Nephron (organoid): ENCODE measurements at regions not wholly inside any gene's neighbourhood (a gene's known extent, or its start where the extent isn't known, plus 50 kb on each side); places are given as distances from the start of the nearest gene placed in this dataset.

Experiments used
- H3K27ac Mint-ChIP-seq, 3 experiments: 2 replicates each; pipeline ENCODE4 v1.8.0; 2020; ENCODE audit warnings: mixed read lengths in 3 of 3, mild to moderate bottlenecking in 2 of 3, moderate library complexity in 1 of 3
- H3K27me3 Mint-ChIP-seq: 2 replicates; pipeline ENCODE4 v1.8.0; 2021; ENCODE audit warnings: low read depth, mild to moderate bottlenecking, moderate library complexity, mixed read lengths
- H3K36me3 Mint-ChIP-seq: 2 replicates; pipeline ENCODE4 v1.8.0; 2020; ENCODE audit warnings: low read depth, mixed read lengths
- H3K4me1 Mint-ChIP-seq: 2 replicates; pipeline ENCODE4 v1.8.0; 2020; ENCODE audit warnings: mixed read lengths
- H3K4me3 Mint-ChIP-seq, 3 experiments: 2 replicates each; pipeline ENCODE4 v1.8.0; 2020; ENCODE audit warnings: mild to moderate bottlenecking in 3 of 3, mixed read lengths in 3 of 3, moderate library complexity in 2 of 3
- H3K9me3 Mint-ChIP-seq: 2 replicates; pipeline ENCODE4 v1.8.0; 2020; ENCODE audit warnings: mixed read lengths
- TF ChIP-seq, protein P1 (sequence below), 3 experiments: fragments of 200-600 bp; sonication (generic); IDR thresholded peaks; one replicate each; pipeline ENCODE4 v1.5.0; 2021; ENCODE audit warnings: antibody characterized with exemption in 3 of 3; ENCODE audit not compliant: unreplicated experiment in 3 of 3

DNA sequence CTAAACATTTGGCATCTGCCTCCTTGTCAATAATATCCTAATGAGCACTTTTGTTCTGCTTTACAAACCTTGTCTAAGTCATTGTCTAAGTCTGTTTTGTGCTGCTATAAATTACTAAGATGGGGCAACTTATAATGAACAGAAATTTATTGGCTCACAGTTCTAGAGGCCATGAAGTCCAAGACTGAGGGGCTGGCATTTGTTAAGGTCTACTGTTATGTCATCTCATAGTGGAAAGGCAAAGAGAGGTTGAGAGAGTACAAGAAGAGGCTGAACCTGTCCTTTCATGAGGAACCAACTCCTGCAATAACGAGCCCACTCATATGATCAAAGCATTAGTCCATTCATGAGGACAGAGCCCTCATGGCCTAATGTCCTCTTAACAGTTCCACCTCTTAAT lies 72.7 kb upstream of the KLF12 start:
- Mint-ChIP-seq H3K27me3 (no peaks in the 10 kb centered on the region), H3K27ac (no peak overlapping the region), H3K4me3 (no peak overlapping the region), H3K36me3 (no peaks in the 10 kb centered on the region), H3K9me3 (no peaks in the 10 kb centered on the region), H3K4me1 (peaks cover 19% of the 10 kb centered on the region)
- TF ChIP-seq, protein P1, sequence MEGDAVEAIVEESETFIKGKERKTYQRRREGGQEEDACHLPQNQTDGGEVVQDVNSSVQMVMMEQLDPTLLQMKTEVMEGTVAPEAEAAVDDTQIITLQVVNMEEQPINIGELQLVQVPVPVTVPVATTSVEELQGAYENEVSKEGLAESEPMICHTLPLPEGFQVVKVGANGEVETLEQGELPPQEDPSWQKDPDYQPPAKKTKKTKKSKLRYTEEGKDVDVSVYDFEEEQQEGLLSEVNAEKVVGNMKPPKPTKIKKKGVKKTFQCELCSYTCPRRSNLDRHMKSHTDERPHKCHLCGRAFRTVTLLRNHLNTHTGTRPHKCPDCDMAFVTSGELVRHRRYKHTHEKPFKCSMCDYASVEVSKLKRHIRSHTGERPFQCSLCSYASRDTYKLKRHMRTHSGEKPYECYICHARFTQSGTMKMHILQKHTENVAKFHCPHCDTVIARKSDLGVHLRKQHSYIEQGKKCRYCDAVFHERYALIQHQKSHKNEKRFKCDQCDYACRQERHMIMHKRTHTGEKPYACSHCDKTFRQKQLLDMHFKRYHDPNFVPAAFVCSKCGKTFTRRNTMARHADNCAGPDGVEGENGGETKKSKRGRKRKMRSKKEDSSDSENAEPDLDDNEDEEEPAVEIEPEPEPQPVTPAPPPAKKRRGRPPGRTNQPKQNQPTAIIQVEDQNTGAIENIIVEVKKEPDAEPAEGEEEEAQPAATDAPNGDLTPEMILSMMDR (IDR thresholded peaks at IDR 0.05; ENCODE audit: unreplicated experiment in 3 of 3): no peak

DNA sequence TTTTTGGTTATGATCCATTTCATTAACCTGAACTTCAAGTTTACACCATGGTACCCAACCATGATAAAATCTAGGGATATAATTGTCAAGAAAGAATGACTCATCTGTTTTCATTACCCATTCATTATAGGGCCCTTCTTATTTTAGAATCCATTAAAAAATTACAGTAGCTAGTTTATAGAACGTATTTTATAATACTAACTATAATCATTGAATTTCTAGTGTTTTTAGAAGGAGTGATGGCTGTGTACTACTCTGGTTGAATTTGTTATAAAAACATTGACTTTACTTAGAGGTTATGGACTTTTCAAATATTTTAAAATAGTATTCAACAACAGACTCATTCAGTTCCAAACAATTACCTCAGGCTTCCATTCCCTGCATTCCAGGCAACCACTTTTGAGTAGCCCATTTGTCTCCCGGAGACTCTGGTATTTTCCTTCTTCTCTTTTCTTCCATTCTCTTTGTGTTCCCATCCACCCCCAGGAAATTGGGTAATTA lies 71.9 kb upstream of the KLF12 start:
- Mint-ChIP-seq H3K27me3 (no peaks in the 10 kb centered on the region), H3K36me3 (no peaks in the 10 kb centered on the region), H3K4me1 (peaks cover 17% of the 10 kb centered on the region), H3K27ac (no peak overlapping the region), H3K4me3 (no peak overlapping the region), H3K9me3 (no peaks in the 10 kb centered on the region)
- TF ChIP-seq, protein P1 (IDR thresholded peaks at IDR 0.05; ENCODE audit: unreplicated experiment in 3 of 3): no peak

DNA sequence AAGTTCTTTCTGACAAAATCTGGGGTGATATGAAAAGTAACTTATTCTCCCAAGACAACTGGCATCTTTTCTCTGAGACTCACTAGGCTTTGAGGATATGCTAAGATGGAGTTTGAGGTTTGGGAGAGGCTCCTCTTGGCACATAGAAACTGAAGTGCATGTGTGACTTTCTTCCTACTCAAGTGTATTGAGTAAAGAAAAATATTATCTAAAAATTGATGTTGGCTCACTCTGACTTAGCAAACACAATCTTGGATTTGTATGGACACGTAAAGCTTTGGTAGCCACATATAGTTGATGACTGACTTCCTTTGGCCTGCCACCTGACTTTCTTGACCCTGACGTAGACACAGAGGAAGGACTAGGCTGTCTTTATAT lies 71.1 kb upstream of the KLF12 start:
- Mint-ChIP-seq H3K36me3 (no peaks in the 10 kb centered on the region), H3K9me3 (no peaks in the 10 kb centered on the region), H3K4me1 (peaks cover 9% of the 10 kb centered on the region), H3K4me3 (no peak overlapping the region), H3K27me3 (no peaks in the 10 kb centered on the region), H3K27ac (no peak overlapping the region)
- TF ChIP-seq, protein P1 (IDR thresholded peaks at IDR 0.05; ENCODE audit: unreplicated experiment in 3 of 3): no peak

DNA sequence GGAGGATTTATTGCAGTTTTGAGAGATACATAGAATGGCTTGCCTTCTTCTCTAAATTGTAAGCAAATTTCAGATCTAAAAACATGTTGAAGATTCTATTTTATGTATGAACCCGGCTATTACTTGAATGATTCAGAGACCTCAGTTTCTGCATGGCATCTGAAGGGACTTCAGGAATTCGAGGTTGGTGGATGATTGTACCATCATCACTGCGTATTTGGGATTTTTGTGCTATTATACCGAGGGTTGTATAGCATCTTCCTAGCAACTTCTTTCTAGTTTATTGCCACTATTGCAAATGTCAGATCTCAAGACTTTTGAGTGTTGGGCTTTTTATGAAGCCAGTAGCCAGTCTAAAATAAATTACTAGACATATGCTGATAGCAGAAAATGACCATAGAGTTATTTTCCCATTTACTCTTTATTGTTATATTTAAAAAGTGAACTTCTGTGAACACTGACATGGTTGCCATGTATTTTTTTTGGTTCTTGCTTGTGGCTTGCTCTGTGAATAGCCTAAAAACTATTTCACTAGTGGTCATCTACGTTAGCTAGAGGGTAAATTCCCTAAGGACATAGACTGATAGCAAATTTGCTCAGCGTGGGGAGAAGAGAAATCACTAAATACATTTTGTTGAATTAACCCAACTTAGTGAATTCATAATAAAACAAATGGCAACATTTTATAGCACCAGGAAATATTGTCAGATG lies 70.6 kb upstream of the KLF12 start:
- no peaks in the 10 kb centered on the region for H3K36me3 Mint-ChIP-seq
- no peak overlapping the region for H3K27ac Mint-ChIP-seq
- H3K4me1 Mint-ChIP-seq: peaks cover 8% of the 10 kb centered on the region
- H3K9me3 Mint-ChIP-seq: no peaks in the 10 kb centered on the region
- no peak overlapping the region for H3K4me3 Mint-ChIP-seq
- no peaks in the 10 kb centered on the region for H3K27me3 Mint-ChIP-seq
- TF ChIP-seq, protein P1 (IDR thresholded peaks at IDR 0.05; ENCODE audit: unreplicated experiment in 3 of 3): no peak

DNA sequence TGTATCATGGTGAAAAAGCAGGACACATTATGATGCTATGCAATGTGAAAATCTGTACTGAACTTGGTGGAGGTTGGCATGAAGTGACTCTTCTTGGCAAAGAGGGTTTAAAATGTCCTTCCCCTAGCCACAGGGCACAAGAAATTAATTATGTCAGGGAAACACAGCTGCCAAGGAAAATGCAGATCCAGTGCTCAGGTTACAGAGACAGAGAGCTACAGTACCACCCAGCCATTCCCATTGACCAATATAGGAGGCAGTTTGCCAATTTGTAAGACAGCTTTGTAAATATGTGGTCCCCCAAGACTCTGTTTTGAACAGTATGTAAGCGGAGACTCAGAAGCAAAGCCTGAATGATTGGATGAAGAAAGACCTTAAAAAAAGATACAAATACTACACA lies 69.4 kb upstream of the KLF12 start:
- Mint-ChIP-seq H3K9me3 (no peaks in the 10 kb centered on the region), H3K36me3 (no peaks in the 10 kb centered on the region), H3K4me1 (peaks cover 8% of the 10 kb centered on the region), H3K27me3 (no peaks in the 10 kb centered on the region), H3K27ac (no peak overlapping the region), H3K4me3 (no peak overlapping the region)
- TF ChIP-seq, protein P1 (IDR thresholded peaks at IDR 0.05; ENCODE audit: unreplicated experiment in 3 of 3): no peak
